ELF-1 (cell line): ENCODE measurements at regions not wholly inside any gene's neighbourhood (a gene's known extent, or its start where the extent isn't known, plus 50 kb on each side); places are given as distances from the start of the nearest gene placed in this dataset.

Experiments used
- DNase-seq: peaks from one replicate; pipeline ENCODE4 v3.0.0-alpha.2; 2016; ENCODE audit warnings: low read depth, low spot score

DNA sequence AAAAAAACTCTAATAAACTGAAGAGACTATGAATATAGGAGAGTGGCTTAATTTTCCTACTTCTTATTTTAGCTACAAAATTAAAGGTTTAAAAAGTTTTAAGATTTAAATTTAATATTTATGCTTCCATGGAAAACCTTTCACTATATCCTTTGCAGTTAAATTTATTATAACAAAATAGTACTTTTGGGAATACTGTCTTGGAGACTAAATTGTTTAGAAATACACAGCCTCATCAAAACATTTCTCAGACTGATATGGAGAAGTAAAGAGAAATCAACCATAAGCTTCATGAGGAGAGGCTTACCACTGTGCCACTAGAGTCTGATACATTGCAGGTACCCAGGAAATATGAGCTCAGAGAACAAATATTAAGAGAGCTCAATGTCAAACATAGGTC is 436.5 kb downstream of the KCTD12 start:
- no peak for DNase-seq

DNA sequence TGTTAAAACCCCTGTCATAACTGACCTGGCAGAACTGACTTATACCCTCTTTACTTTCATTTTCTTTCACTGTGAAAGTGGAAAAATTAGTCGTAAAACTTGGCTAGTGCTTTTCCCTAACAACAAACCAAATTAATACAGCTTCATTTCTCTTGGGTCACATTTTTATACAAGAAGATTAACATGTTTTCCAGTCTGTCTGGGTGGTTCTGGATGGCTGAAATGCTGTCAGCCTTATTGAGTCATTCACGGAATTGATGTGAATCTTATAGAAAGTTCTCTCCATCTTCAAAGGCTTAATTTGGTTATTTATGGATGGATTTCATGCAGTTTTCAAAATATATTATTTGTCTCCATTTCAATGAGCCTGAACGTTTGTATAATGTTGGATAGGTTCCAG is 440.0 kb downstream of the KCTD12 start:
- no peak for DNase-seq

DNA sequence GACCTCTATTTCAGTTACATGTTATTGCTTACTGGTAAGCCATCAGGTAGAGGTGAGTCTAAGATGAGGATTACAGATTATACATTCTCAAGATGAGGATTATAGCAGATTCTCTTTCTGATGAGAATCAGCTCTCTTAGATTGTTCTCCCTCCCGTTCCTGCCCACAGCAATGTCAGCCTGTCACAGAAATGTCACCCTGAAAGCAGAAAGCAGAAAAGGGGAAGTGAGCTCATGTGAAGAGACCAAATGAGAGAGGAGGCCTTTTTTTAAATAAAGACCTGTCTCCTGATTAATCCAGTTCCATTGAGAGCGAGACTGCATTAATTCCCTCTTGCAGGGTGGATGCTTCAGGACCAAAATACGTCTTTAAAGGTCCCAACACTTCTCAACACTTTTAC is 445.6 kb downstream of the KCTD12 start:
- no peak for DNase-seq

DNA sequence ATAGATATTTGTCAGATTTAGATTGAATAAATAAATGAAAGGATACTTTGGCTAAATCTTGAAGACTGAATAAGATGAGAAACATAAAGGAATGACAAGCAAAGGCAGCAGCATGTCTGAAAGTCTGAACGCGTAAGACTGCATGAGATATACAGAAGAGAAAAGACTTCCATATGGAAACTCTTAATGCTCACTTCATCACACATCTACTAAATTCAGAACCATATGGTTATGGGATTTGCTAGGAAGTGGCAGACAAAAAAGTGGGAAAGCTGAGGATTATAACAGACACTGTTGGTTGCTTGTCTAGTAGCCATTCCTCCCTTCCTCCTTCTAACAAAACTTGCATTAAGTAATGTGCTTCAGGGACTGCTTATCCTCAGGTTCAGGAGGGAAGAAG is 446.7 kb downstream of the KCTD12 start:
- DNase-seq = no peak

DNA sequence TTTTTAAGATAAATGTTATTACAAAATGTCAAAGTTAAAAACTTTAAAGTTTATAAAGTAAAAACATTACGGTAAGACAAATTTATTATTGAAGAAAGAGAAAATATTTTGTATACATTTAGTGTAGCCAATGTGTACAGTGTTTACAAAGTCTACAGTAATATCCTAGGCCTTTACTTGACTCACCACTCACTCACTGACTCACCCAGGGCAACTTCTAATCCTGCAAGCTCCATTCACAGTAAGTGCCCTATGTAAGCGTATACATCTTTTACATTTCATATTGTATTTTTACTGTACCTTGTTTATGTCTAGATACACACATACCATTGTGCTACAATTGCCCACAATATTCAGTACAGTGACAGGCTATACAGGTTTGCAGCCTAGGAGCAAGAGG is 448.2 kb downstream of the KCTD12 start:
- no peak for DNase-seq

DNA sequence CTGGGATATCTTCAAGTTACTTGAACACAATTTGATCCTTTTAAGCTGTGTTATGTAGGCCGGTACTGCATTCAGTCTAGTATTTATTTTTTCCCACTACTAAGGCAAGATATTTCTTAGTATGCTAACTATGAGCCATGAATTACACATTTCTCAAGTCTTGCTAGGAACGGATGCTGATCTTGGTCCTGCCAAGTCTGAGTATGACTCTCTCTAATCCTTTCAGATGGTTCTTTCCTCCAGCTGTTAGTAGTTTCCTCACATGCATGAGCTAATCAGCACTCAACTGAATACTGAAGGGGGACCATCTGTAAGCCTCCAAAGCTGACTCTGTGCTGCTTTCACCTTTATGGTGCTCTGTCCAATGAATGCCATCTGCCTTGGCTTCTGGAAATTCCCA is 460.3 kb downstream of the KCTD12 start:
- no peak for DNase-seq

DNA sequence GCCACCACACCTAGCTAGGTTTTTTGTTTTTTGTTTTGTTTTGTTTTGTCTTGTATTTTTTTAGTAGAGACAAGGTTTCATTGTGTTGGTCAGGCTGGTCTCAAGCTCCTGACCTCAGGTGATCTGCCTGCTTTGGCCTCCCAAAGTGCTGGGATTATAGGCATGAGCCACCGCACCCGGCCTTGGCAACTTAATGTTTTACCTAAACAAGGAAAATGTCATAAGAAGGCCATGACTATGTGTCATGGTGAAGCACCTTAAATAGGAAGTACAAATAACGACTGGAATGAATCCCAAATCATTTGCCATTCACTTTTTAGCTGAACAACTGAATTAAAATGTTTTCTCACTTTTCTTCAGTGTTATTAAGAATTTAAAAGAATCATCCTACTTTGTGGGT is 465.2 kb downstream of the KCTD12 start:
- DNase-seq = no peak

DNA sequence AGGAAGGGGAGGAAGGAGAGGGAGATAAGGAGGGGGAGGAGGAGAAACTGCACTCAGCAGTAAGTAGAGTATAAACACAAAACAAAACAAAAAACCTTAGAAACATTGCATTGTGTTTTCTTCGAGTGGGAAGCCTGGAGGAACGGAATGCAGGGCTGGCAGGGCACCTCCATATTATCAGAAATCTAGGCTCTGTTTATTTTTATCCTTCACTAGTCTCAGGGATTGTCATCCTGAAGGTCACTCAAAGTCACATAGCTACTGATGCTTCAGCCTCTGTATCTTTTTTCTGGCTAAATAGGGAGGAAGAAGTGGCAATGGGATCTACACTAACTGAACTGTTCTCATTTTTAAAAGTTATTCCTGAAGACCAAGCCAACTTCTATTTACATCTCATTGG is 467.8 kb downstream of the KCTD12 start:
- DNase-seq = no peak

DNA sequence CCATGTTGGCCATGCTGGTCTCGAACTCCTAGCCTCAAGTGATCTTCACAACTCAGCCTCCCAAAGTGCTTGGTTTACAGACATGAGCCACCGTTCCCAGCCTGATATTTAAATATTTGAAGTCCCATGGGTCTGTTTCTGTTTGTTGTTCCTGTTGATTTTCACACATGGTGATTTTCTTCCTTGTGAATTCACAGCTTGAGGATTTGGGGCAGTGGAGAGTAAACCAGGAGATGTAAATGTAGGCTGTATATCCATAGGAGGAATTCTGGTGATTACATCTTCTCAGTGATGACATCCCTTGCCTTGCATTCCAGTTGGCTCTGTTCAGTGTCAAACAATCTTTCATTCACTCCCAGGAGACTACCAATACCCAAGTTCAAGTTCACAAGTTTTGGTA is 471.9 kb downstream of the KCTD12 start:
- no peak for DNase-seq

DNA sequence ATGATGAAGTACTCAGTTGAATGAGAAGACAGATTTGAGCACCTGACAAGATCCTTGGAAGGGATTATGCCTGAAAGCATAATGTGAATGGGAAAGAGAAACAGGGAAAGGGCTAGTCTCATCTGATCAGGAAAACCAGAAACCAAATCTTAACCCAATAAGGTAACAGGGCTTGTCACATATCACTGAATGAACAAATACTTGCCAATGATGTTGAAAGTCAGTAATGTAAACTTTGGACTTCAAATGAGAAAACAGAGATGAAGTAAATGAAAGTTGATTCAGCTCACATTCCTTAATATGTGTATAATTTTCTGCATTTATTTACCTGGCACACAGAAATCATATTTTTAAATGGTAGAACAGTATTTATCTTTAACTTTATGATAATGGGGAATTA is 480.0 kb downstream of the KCTD12 start:
- no peak for DNase-seq

DNA sequence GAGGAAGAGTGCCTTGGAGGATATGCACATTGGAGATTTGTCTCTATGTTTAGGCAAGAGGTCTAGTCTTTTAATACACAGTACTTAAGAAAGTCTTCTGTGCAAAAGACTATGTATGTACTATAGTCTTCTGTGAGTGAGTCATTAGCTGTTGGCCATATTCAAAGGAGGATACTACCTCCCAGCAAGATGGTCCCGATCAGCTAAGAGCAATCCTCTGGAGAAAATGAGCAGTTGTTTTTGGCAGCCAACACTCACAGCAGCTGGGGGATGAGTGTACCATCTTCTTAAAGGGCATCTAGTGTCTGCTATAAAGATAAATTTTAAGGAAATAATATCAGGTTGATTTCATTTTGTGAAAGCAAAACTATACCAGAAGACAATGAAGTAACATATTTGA is 487.8 kb downstream of the KCTD12 start:
- no peak for DNase-seq

DNA sequence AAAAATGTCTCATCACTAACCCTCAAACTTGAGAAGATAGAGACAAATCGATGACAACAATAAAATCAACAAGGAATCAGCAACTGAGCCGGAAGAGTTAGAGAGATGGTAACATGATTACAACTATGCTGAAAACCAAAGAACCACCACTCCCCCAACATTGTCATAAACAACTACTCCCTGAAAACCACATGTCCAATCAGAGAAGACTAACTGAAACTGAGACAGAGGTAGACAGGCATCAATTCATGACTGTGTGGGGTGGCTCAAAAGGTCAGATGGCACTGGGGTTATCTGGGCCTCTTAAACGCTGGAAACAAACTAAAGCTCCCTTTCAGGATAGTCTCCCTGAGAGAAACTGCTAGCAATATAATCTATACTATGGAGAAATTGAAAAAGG is 488.8 kb downstream of the KCTD12 start:
- no peak for DNase-seq

DNA sequence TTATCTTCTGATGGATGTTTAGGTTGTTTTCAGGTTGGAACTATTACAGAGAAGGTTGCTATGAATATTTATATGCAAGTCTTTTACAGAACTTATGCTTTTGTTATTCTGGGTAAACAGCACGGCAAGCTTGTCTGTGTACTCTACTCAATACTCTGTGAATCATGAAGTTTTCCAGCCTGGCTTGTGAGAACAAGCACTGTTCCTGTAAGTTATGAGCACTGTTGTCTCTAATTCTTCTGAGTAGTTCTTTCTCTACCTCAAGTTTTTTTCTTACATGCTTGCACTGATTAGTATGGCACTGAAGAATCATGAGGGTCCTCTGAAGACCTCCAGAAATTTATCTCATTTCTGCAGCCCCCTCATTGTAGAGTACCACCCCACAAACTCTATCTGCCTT is 496.9 kb downstream of the KCTD12 start:
- no peak for DNase-seq

DNA sequence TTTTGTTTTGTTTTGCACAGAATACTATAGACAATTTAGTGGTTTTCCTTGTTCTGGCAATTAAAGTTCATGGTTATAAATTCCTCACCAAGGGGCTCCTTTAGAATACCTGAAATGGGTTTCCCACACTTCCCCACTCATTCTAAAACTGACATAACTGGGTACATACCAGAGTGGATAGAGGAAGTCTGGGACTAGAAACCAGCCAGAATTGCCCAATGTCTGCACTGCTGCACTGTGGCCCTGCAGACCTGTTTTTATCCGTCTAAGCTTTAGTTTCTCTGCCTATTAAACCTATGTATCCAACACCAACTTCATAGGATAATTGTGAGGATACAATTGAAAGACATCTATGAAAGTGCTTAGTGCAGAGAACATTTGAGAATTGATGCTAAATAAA is 498.6 kb downstream of the KCTD12 start:
- no peak for DNase-seq

DNA sequence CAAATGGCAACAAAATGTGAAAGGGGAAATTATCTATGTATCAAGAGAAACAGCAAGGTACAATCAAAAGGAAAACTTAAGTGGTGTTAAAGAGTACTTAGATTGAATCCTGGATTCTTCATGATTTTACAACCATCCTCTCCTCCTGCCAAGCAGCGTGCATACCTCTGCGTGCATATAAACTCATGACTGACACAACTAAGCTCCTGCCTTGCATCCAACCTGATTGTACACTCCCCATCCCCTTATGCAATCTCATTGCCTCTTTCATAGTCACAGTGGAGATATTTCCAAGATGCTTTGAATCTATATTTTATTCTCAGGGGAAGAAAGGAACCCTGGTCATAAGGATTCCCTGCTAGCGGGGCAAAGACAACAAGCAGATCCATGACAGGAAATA is 499.9 kb downstream of the KCTD12 start:
- no peak for DNase-seq

DNA sequence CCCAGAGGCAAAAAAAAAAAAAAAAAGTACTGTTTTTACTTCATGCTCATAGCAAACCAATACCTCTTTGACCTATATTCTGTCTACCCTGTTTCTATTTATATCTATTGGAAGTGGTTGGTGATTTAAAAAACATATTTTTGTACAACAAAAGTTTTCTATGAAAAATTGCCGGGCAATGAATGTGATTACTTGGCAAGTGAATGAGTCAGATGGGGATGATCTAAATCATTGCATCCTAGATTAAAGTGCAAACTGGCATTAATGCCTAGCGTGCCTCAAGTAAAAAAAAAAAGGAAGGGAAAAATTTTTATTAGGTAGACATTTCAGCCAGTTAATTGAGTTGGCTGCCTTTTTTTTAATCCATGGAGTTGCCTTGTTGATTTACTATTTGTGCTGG is 500.6 kb downstream of the KCTD12 start:
- no peak for DNase-seq

DNA sequence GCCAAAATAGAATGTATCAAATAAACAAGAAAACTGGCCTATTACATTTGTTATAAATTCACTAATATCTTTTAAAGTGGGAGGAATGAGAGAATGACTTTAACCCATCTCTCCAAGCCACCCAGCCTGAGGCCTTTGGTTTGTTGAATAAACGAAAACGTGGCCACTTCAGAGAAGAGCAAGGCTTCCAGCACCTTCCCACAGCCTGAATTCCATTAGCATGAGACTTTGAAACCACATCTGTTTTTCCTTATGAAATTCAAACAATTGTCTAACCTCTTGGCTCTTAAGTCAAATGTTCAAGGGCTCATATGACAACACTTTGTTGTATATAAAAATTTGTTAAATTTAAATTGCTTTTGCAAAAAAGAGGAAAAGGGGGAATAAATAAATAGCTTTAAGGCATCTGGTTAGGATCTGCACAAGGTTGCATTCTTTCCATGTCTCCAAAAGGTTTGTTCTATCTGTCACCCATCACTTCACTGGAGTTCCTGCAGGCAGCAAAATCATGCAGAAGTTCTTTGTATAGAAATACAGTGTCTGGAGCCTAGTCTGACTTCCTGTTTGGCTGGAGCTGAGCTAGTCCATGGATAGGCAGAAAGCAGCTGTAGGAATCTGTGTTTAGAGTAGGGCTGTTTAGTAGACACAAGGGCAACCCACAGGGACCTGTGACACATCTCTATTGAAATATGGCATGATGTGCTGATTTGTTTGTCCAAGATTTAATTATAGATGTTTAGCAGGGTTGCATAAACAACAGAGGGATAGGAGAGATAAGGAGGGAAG is 502.3 kb downstream of the KCTD12 start:
- no peak for DNase-seq

DNA sequence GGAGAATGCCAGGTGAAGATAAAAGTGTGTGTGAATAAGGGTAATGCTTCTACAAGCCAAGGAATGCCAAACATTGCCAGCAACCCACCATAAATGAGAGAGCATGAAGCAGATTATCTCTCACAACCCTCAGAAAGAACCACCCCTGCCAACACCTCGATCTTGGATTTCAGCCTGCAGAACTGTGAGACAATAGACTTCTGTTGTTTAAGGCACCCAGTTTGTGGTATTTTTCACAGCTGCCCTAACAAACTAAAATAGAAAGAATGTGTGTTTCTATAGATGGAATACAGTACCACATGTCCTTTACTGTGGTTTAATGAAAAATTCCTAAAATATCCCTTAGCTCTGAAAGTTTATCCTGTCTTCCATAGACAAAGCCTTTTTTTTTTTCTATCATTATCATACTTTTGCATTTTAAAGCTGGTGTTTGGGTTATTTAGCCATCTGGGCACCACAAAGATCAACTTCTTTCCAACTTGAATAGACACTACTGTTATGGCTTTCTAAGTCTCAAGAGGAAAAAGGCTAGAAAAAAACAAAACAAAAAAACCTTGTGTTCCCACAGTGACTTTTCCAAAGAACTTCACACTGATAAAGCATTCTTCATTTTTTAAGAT is 505.6 kb downstream of the KCTD12 start:
- no peak for DNase-seq

DNA sequence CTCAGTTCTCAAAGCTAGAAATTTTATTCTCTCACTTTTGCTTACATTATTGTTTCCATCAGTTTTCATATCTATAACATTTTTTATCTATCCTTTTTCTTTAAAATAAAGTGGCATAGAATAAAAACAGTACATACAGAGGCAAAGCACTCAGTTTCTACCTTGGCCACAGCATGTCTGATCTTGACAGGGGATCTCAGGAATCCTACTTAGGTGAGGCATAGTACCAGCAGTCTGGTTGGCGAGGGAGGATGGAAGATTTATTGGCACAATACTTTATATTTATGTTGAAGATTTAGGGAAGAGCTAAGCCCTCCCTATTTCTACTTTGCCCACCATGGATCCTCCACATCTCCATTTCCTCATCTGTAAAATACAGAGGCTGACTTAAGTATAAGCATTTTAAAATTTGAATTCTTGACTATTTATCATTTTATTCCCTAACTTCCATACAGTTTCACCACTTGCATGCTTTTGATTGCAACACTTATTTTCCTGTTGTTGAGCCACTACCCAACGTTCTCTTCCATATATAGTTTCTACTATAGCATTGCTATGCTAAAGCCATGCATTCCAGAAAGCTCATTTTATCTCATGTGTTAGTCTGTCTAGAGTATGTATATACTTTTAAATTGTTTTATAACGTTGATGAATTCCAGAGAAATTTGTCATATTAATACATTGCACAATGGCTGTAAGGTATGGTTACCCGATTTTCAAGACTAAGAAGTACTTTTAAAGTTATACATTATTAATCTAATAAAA is 506.7 kb downstream of the KCTD12 start:
- no peak for DNase-seq

DNA sequence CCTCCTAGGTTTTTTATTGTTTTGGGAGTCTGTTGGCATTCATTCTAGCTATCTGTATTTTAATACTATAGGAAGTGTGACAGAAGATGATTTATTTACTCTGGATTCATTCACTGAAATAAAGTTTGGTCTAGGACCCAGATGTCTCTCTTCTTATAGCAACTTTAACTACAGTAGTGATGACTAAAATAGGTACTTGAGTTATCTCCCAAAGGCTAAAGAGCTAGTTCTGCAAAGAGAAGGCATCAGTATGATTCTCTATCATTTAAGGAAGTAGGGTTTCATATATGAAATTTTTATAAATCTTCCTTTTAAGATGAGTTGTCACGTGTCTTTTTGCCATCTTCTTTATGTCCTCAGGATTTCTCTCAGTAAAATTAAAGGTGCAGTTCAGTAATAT is 507.4 kb downstream of the KCTD12 start:
- no peak for DNase-seq

DNA sequence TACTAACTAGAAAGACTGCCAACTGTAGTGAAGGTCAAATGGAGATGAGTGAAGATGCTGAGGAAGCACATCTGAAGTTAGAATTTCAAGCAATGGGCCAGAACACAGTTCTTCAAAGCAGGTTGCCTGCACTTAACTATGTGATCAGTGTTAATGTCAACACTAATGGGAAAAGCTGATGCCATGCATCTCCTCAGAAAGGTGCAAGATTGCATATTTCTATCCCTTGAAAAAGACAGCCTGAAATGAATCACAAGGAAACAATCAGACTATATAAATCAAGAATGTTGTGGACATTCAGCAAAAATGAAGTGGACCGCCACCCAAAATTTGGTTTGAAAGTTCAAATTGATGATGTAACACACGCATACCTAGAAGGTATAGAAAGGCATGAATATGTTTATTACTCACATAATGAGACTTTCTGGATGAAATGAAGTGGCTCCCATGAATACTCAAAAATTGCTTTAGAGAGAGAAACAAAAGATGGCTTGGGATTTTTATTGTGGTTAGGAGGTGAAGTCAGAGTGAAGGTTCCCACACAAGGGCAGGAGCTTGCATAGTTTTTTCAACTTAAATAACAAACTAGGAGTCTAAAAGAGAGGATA is 522.4 kb downstream of the KCTD12 start:
- DNase-seq = no peak

DNA sequence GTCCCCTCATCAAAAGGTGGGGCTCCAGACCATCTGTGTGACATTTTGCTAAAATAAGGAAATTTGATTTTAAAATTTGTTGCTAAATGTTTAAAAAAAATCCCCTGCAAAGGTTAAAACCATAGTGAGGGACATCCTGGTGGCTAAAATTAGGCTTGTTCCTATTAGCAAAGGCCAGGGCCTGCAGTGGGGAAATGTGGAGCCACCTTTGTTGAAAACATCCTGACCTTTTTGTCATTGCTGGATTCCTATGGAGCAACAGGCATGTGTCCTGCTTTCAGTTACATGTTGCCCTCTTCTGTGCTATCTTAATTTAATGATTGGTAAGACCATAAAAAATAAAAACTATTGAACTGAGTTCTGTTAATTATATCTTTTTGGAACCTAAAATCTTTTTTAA is 524.3 kb downstream of the KCTD12 start:
- no peak for DNase-seq
